ENCODE measurements at regions not wholly inside any gene's neighbourhood (a gene's known extent, or its start where the extent isn't known, plus 50 kb on each side); places are given as distances from the start of the nearest gene placed in this dataset.

GRCh38 chr12:66049538-66050282 is 80.8 kb downstream of the LLPH start:
- Histone ChIP-seq H3K4me1 (no peaks in the 10 kb centered on the region), H3K27me3 (no peaks in the 10 kb centered on the region), H3K9me3 (no peaks in the 10 kb centered on the region), H3K27ac (no peak overlapping the region), H3K4me3 (no peak overlapping the region), H3K36me3 (no peaks in the 10 kb centered on the region)
- intact Hi-C loops (cut with DNase I), result no loop called here
- no peak for DNase-seq
- no peak for TF ChIP-seq POLR2A (IDR thresholded peaks at IDR 0.05)
- TF ChIP-seq, protein P1, sequence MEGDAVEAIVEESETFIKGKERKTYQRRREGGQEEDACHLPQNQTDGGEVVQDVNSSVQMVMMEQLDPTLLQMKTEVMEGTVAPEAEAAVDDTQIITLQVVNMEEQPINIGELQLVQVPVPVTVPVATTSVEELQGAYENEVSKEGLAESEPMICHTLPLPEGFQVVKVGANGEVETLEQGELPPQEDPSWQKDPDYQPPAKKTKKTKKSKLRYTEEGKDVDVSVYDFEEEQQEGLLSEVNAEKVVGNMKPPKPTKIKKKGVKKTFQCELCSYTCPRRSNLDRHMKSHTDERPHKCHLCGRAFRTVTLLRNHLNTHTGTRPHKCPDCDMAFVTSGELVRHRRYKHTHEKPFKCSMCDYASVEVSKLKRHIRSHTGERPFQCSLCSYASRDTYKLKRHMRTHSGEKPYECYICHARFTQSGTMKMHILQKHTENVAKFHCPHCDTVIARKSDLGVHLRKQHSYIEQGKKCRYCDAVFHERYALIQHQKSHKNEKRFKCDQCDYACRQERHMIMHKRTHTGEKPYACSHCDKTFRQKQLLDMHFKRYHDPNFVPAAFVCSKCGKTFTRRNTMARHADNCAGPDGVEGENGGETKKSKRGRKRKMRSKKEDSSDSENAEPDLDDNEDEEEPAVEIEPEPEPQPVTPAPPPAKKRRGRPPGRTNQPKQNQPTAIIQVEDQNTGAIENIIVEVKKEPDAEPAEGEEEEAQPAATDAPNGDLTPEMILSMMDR (IDR thresholded peaks at IDR 0.05), result no peak

DNA sequence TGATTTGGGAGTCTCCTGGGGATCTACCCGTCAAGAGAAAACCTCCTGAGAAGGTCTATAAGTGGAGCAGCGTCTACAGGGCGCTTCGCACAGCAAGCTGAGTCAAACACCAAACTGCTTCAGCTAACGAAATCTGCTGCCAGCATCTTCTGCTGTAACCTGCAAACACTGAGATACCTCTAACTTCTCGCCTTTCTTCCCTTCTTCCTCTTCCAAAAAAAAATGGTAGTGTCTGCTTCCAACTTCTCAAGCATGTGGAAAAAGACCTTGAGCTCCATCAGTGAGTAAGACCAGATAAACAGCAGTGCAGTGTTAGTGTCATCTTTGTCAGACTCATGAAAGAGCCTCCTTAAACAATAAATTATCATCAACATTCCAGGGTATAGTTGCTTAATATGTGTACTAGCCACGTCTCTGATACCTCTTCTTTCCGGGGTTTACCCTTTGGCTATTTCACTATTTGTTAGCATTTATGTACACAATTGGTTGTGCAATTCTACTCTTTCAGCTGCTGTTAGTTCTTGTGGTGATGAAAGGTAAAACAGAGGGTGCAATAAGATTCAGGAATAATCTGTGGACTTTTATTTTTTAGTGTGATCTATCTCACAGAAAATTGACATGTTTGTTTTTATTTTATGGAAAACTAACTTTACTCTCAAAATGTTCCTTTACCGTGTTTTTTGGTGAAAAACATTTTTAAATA is 81.6 kb downstream of the LLPH start:
- TF ChIP-seq POLR2A (IDR thresholded peaks at IDR 0.05), result no peak
- TF ChIP-seq, protein P1 (IDR thresholded peaks at IDR 0.05), result no peak
- H3K27me3 ChIP-seq, result no peaks in the 10 kb centered on the region
- no peak overlapping the region for H3K4me3 ChIP-seq
- no peaks in the 10 kb centered on the region for H3K36me3 ChIP-seq
- intact Hi-C loops (cut with DNase I), result no loop called here
- H3K9me3 ChIP-seq, result no peaks in the 10 kb centered on the region
- H3K27ac ChIP-seq, result no peak overlapping the region
- no peaks in the 10 kb centered on the region for H3K4me1 ChIP-seq
- 63 to 79% methylated on average over 9 of the region's 9 CpGs for WGBS, 2 donors
- DNase-seq, result no peak

- H3K27ac ChIP-seq, result no peak overlapping the region
- H3K9me3 ChIP-seq, result no peaks in the 10 kb centered on the region
- H3K36me3 ChIP-seq, result no peaks in the 10 kb centered on the region
- no peak for DNase-seq
- TF ChIP-seq, protein P1 (IDR thresholded peaks at IDR 0.05), result no peak
- no peak for TF ChIP-seq POLR2A (IDR thresholded peaks at IDR 0.05)
- no peaks in the 10 kb centered on the region for H3K4me1 ChIP-seq
- H3K27me3 ChIP-seq, result no peaks in the 10 kb centered on the region
- WGBS, 2 donors, result 77 to 84% methylated on average over 8 of the region's 8 CpGs
- no peak overlapping the region for H3K4me3 ChIP-seq
- intact Hi-C loops (cut with DNase I), result no loop called here
Observed at GRCh38 chr12:66048218-66048834, 82.2 kb downstream of the LLPH start.

- TF ChIP-seq POLR2A (IDR thresholded peaks at IDR 0.05), result no peak
- TF ChIP-seq, protein P1 (IDR thresholded peaks at IDR 0.05), result no peak
- H3K4me1 ChIP-seq, result no peaks in the 10 kb centered on the region
- no peaks in the 10 kb centered on the region for H3K9me3 ChIP-seq
- H3K27me3 ChIP-seq, result no peaks in the 10 kb centered on the region
- H3K4me3 ChIP-seq, result no peak overlapping the region
- intact Hi-C loops (cut with DNase I), result no loop called here
- no peak for DNase-seq
- H3K36me3 ChIP-seq, result no peaks in the 10 kb centered on the region
- H3K27ac ChIP-seq, result no peak overlapping the region
- WGBS, 2 donors, result 85 to 93% methylated on average over 1 of the region's 1 CpG
Observed at GRCh38 chr12:66047411-66048021, 83.0 kb downstream of the LLPH start.

- H3K4me3 ChIP-seq, result no peak overlapping the region
- H3K4me1 ChIP-seq, result no peaks in the 10 kb centered on the region
- intact Hi-C loops (cut with DNase I), result no loop called here
- no peak overlapping the region for H3K27ac ChIP-seq
- no peaks in the 10 kb centered on the region for H3K27me3 ChIP-seq
- no peak for TF ChIP-seq POLR2A (IDR thresholded peaks at IDR 0.05)
- TF ChIP-seq, protein P1 (IDR thresholded peaks at IDR 0.05), result no peak
- 95 to 97% methylated on average over 3 of the region's 3 CpGs for WGBS, 2 donors
- H3K9me3 ChIP-seq, result no peaks in the 10 kb centered on the region
- no peak for DNase-seq
- no peaks in the 10 kb centered on the region for H3K36me3 ChIP-seq
Observed at GRCh38 chr12:66045506-66045905, 85.0 kb downstream of the LLPH start.
